Spleen (tissue), 11 donors: ENCODE measurements at regions not wholly inside any gene's neighbourhood (a gene's known extent, or its start where the extent isn't known, plus 50 kb on each side); places are given as distances from the start of the nearest gene placed in this dataset.

Experiments
- DNase-seq: peaks from one replicate; pipeline ENCODE4 v3.0.0-alpha.2; 2020
- H3K27ac ChIP-seq, 8 donors: fragments of 200-600 bp; sonication (generic) in 7 of 8; 1 replicate in 4 of 8; 2 replicates in 4 of 8; pipeline versions ENCODE4 v1.5.0 to v1.8.0; 2016 to 2021; ENCODE audit warnings: inconsistent platforms in 4 of 8, mild to moderate bottlenecking in 4 of 8, moderate library complexity in 1 of 8
- H3K27me3 ChIP-seq, 7 donors: fragments of 200-600 bp; sonication (generic) in 6 of 7; replicated peaks in 1 of 7; 1 replicate in 4 of 7; 2 replicates in 3 of 7; pipeline versions ENCODE4 v1.5.0 to v1.8.0; 2016 to 2021; ENCODE audit warnings: inconsistent platforms in 3 of 7, mild to moderate bottlenecking in 1 of 7
- H3K36me3 ChIP-seq, 6 donors: fragments of 200-600 bp; sonication (generic) in 5 of 6; 1 replicate in 4 of 6; 2 replicates in 2 of 6; pipeline versions ENCODE4 v1.5.0 to v1.8.0; 2016 to 2021; ENCODE audit warnings: inconsistent platforms in 2 of 6
- H3K4me1 ChIP-seq, 6 donors: fragments of 200-600 bp; sonication (generic) in 5 of 6; 1 replicate in 3 of 6; 2 replicates in 3 of 6; pipeline versions ENCODE4 v1.5.0 to v1.8.0; 2016 to 2021; ENCODE audit warnings: inconsistent platforms in 3 of 6
- H3K4me3 ChIP-seq, 8 donors: fragments of 200-600 bp; sonication (generic) in 7 of 8; 1 replicate in 4 of 8; 2 replicates in 4 of 8; pipeline versions ENCODE4 v1.5.0 to v1.8.0; 2016 to 2021; ENCODE audit warnings: inconsistent platforms in 4 of 8, mild to moderate bottlenecking in 4 of 8, moderate library complexity in 2 of 8
- H3K9me3 ChIP-seq, 8 donors: fragments of 200-600 bp; sonication (generic) in 7 of 8; 1 replicate in 4 of 8; 2 replicates in 4 of 8; pipeline versions ENCODE4 v1.5.0 to v1.8.0; 2016 to 2021; ENCODE audit warnings: inconsistent platforms in 4 of 8
- CTCF ChIP-seq, 11 experiments: fragments of 200-600 bp in 7 of 11; fragments of 450-650 bp in 4 of 11; sonication (generic) in 4 of 11; IDR thresholded peaks in 8 of 11; conservative IDR thresholded peaks in 3 of 11; 1 replicate in 7 of 11; 2 replicates in 4 of 11; pipeline versions ENCODE4 v1.4.0 to v1.8.0; 2016 to 2021; ENCODE audit warnings: antibody characterized with exemption in 11 of 11, inconsistent platforms in 4 of 11, mild to moderate bottlenecking in 1 of 11
- POLR2A ChIP-seq, 3 donors: fragments of 450-650 bp; IDR thresholded peaks; one replicate each; pipeline ENCODE4 v1.5.1; 2017; ENCODE audit warnings: antibody characterized with exemption in 3 of 3, mild to moderate bottlenecking in 1 of 3
- POLR2AphosphoS5 ChIP-seq, 3 donors: sonication (generic); formaldehyde crosslinking; IDR thresholded peaks; one replicate each; pipeline ENCODE4 v1.5.1; 2017; ENCODE audit warnings: antibody characterized with exemption in 3 of 3
- WGBS, 5 donors: extraction: QIAGEN DNeasy Blood & Tissue Kit in 3 of 5; methylation state at CpG; one replicate each; pipeline versions ENCODE4 v1.1.5 to v1.1.7; 2013 to 2018; 5-methylcytosine and 5-hydroxymethylcytosine counted together
- intact Hi-C: fragments of 100-400 bp; cut with DNase I; formaldehyde crosslinking; loops from one replicate; pipeline ENCODE4 v1.15.0; 2023; ENCODE audit warnings: low total_unique reads
- donor health status: healthy with polysubstance abuse.
- donor health status: DM: no; HTN: no; CAD: no; lungs with moderate emphysema.
- donor health status: DM: no; HTN: no; CAD: no.
- donor health status: Bipolar disorder and iron deficiency.
- donor health status: healthy.
- donor health status: DM: no; HTN: no; CAD: no.
- donor health status: DM: yes; HTN: yes; CAD: no.

- 76 to 93% (median 90%) methylated on average over 11 of the region's 11 CpGs for WGBS, 5 donors
These were observed 151.7 kb upstream of the TSHZ3 start for GRCh38 chr19:31500946-31501345.

GRCh38 chr19:31501427-31502195 lies 152.4 kb upstream of the TSHZ3 start:
- Histone ChIP-seq H3K36me3 (no peaks in the 10 kb centered on the region), H3K4me3 (no peak overlapping the region), H3K27me3 (no peaks in the 10 kb centered on the region), H3K4me1 (no peaks in the 10 kb centered on the region), H3K9me3 (no peaks in the 10 kb centered on the region), H3K27ac (no peak overlapping the region)
- 82 to 91% (median 86%) methylated on average over 4 of the region's 4 CpGs for WGBS, 5 donors
- no peak for DNase-seq
- TF ChIP-seq POLR2A (IDR thresholded peaks at IDR 0.05), result no peak
- no peak for TF ChIP-seq POLR2AphosphoS5 (IDR thresholded peaks at IDR 0.05)
- no peak for TF ChIP-seq CTCF (IDR thresholded peaks at IDR 0.05 in 8 of 11, conservative IDR thresholded peaks at IDR 0.05 in 3 of 11)
- intact Hi-C loops, result no loop called here

More at GRCh38 chr19:31500946-31501345, 151.7 kb upstream of the TSHZ3 start:
- TF ChIP-seq POLR2A (IDR thresholded peaks at IDR 0.05), result no peak
- no peak for TF ChIP-seq POLR2AphosphoS5 (IDR thresholded peaks at IDR 0.05)
- no peak for TF ChIP-seq CTCF (IDR thresholded peaks at IDR 0.05 in 8 of 11, conservative IDR thresholded peaks at IDR 0.05 in 3 of 11)
- Histone ChIP-seq H3K27me3 (no peaks in the 10 kb centered on the region), H3K36me3 (no peaks in the 10 kb centered on the region), H3K9me3 (no peaks in the 10 kb centered on the region), H3K4me3 (no peak overlapping the region), H3K27ac (no peak overlapping the region), H3K4me1 (no peaks in the 10 kb centered on the region)
- intact Hi-C loops, result no loop called here
- DNase-seq, result no peak

- Histone ChIP-seq H3K9me3 (no peaks in the 10 kb centered on the region), H3K4me1 (no peaks in the 10 kb centered on the region), H3K4me3 (no peak overlapping the region), H3K27me3 (no peaks in the 10 kb centered on the region), H3K36me3 (no peaks in the 10 kb centered on the region), H3K27ac (no peak overlapping the region)
- intact Hi-C loops, result no loop called here
- WGBS, 5 donors, result 86 to 92% (median 89%) methylated on average over 11 to 17 of the region's 17 CpGs
- no peak for TF ChIP-seq POLR2A (IDR thresholded peaks at IDR 0.05)
- no peak for TF ChIP-seq POLR2AphosphoS5 (IDR thresholded peaks at IDR 0.05)
- no peak for TF ChIP-seq CTCF (IDR thresholded peaks at IDR 0.05 in 8 of 11, conservative IDR thresholded peaks at IDR 0.05 in 3 of 11)
- no peak for DNase-seq
These were observed 153.4 kb upstream of the TSHZ3 start for GRCh38 chr19:31502536-31503170.

GRCh38 chr19:31503211-31503610 lies 154.0 kb upstream of the TSHZ3 start:
- Histone ChIP-seq H3K36me3 (no peaks in the 10 kb centered on the region), H3K9me3 (no peaks in the 10 kb centered on the region), H3K27ac (no peak overlapping the region), H3K4me3 (no peak overlapping the region), H3K4me1 (no peaks in the 10 kb centered on the region), H3K27me3 (no peaks in the 10 kb centered on the region)
- 84 to 90% (median 87%) methylated on average over 8 to 9 of the region's 9 CpGs for WGBS, 5 donors
- no peak for DNase-seq
- intact Hi-C loops, result no loop called here
- TF ChIP-seq POLR2A (IDR thresholded peaks at IDR 0.05) (no peak), POLR2AphosphoS5 (IDR thresholded peaks at IDR 0.05) (no peak), CTCF (IDR thresholded peaks at IDR 0.05 in 8 of 11, conservative IDR thresholded peaks at IDR 0.05 in 3 of 11) (no peak)
